Liver (tissue), 8 donors: ENCODE measurements at regions not wholly inside any gene's neighbourhood (a gene's known extent, or its start where the extent isn't known, plus 50 kb on each side); places are given as distances from the start of the nearest gene placed in this dataset.

ENCODE experiments used
- DNase-seq: peaks from one replicate; pipeline ENCODE4 v3.0.0-alpha.2; 2017; ENCODE audit warnings: low spot score
- H3K27ac ChIP-seq, 2 donors: one replicate each; pipeline ENCODE4 v1.7.0; 2013; ENCODE audit warnings: inconsistent platforms in 2 of 2, low read length in 2 of 2, control low read depth in 1 of 2, low read depth in 1 of 2, mild to moderate bottlenecking in 1 of 2
- H3K27me3 ChIP-seq, 4 donors: one replicate each; pipeline versions ENCODE4 v1.6.1 to v1.7.0; 2013; ENCODE audit warnings: low read length in 3 of 4, inconsistent platforms in 1 of 4, mild to moderate bottlenecking in 1 of 4, moderate library complexity in 1 of 4; ENCODE audit not compliant: control insufficient read depth in 4 of 4, insufficient read depth in 4 of 4
- H3K36me3 ChIP-seq, 4 donors: one replicate each; pipeline versions ENCODE4 v1.6.1 to v1.7.0; 2013; ENCODE audit warnings: low read length in 3 of 4, mild to moderate bottlenecking in 3 of 4, low read depth in 1 of 4, moderate library complexity in 1 of 4; ENCODE audit not compliant: control insufficient read depth in 4 of 4, insufficient read depth in 3 of 4
- H3K4me1 ChIP-seq, 4 donors: one replicate each; pipeline versions ENCODE4 v1.6.1 to v1.7.0; 2013; ENCODE audit warnings: low read length in 3 of 4, mild to moderate bottlenecking in 3 of 4, moderate library complexity in 1 of 4; ENCODE audit not compliant: control insufficient read depth in 4 of 4, insufficient read depth in 4 of 4
- H3K4me3 ChIP-seq, 3 donors: one replicate each; pipeline versions ENCODE4 v1.6.1 to v1.7.0; 2013; ENCODE audit warnings: low read length in 3 of 3, control low read depth in 1 of 3, low read depth in 1 of 3, mild to moderate bottlenecking in 1 of 3
- H3K9ac ChIP-seq, 2 donors: one replicate each; pipeline ENCODE4 v1.7.0; 2013; ENCODE audit warnings: low read length in 2 of 2, mild to moderate bottlenecking in 2 of 2, moderate library complexity in 2 of 2, control low read depth in 1 of 2, low read depth in 1 of 2
- H3K9me3 ChIP-seq, 4 donors: one replicate each; pipeline versions ENCODE4 v1.6.1 to v1.7.0; 2013; ENCODE audit warnings: low read length in 3 of 4; ENCODE audit not compliant: control insufficient read depth in 4 of 4
- EGR1 ChIP-seq, 2 donors: IDR thresholded peaks; 2 replicates each; pipeline ENCODE4 v1.6.1; 2016 to 2018; ENCODE audit warnings: antibody characterized with exemption in 2 of 2, low read depth in 2 of 2
- FOXA1 ChIP-seq: IDR thresholded peaks from 2 replicates; pipeline ENCODE4 v1.6.1; 2016; ENCODE audit warnings: antibody characterized with exemption
- FOXA2 ChIP-seq: IDR thresholded peaks from 2 replicates; pipeline ENCODE4 v1.6.1; 2016; ENCODE audit warnings: antibody characterized with exemption
- GABPA ChIP-seq, 2 donors: IDR thresholded peaks in 1 of 2; conservative IDR thresholded peaks in 1 of 2; 2 replicates each; pipeline ENCODE4 v1.6.1; 2016; ENCODE audit warnings: antibody characterized with exemption in 2 of 2, mild to moderate bottlenecking in 1 of 2, moderate library complexity in 1 of 2
- HNF4A ChIP-seq, 2 donors: conservative IDR thresholded peaks; 2 replicates each; pipeline ENCODE4 v1.6.1; 2016; ENCODE audit warnings: antibody characterized with exemption in 2 of 2, mild to moderate bottlenecking in 2 of 2
- HNF4G ChIP-seq: IDR thresholded peaks from 2 replicates; pipeline ENCODE4 v1.6.1; 2016; ENCODE audit warnings: antibody characterized with exemption
- JUND ChIP-seq, 2 donors: IDR thresholded peaks; 2 replicates each; pipeline ENCODE4 v1.6.1; 2016; ENCODE audit warnings: antibody characterized with exemption in 2 of 2
- NR2F2 ChIP-seq: IDR thresholded peaks from 2 replicates; pipeline ENCODE4 v1.6.1; 2016; ENCODE audit warnings: antibody characterized with exemption
- RAD21 ChIP-seq, 2 donors: IDR thresholded peaks; 2 replicates each; pipeline ENCODE4 v1.6.1; 2016; ENCODE audit warnings: antibody characterized with exemption in 2 of 2, mild to moderate bottlenecking in 2 of 2
- RXRA ChIP-seq, 2 donors: IDR thresholded peaks; 2 replicates each; pipeline ENCODE4 v1.6.1; 2017 to 2018; ENCODE audit warnings: antibody characterized with exemption in 2 of 2, mild to moderate bottlenecking in 1 of 2
- SP1 ChIP-seq: IDR thresholded peaks from 2 replicates; pipeline ENCODE4 v1.6.1; 2018; ENCODE audit warnings: antibody characterized with exemption, mild to moderate bottlenecking
- TAF1 ChIP-seq: conservative IDR thresholded peaks from 2 replicates; pipeline ENCODE4 v1.6.1; 2016; ENCODE audit warnings: antibody characterized with exemption, mild to moderate bottlenecking
- YY1 ChIP-seq: IDR thresholded peaks from 2 replicates; pipeline ENCODE4 v1.6.1; 2016; ENCODE audit warnings: antibody characterized with exemption, mild to moderate bottlenecking
- WGBS: extraction: QIAGEN DNeasy Blood & Tissue Kit; methylation state at CpG from one replicate; pipeline ENCODE4 v1.1.7; 2013; 5-methylcytosine and 5-hydroxymethylcytosine counted together
- TF ChIP-seq, protein P1 (sequence below): IDR thresholded peaks from 2 replicates; pipeline ENCODE4 v1.6.1; 2016; ENCODE audit warnings: antibody characterized with exemption
- TF ChIP-seq, protein P2 (sequence below): IDR thresholded peaks from 2 replicates; pipeline ENCODE4 v1.6.1; 2016; ENCODE audit warnings: antibody characterized with exemption, mild to moderate bottlenecking
- TF ChIP-seq, protein P3 (sequence below): IDR thresholded peaks from 2 replicates; pipeline ENCODE4 v1.6.1; 2016; ENCODE audit warnings: antibody characterized with exemption
- TF ChIP-seq, protein P4 (sequence below): IDR thresholded peaks from 2 replicates; pipeline ENCODE4 v1.6.1; 2016; ENCODE audit warnings: antibody characterized with exemption
- TF ChIP-seq, protein P5 (sequence below): fragments of 150-350 bp; IDR thresholded peaks from 2 replicates; pipeline ENCODE4 v1.5.1; 2017; ENCODE audit warnings: improper control_type of control experiment, low read depth, low read length; ENCODE audit not compliant: missing input control
- donor health status: healthy.
- donor health status: healthy.
- donor health status: healthy.
- donor health status: healthy.
- donor health status: healthy.

DNA sequence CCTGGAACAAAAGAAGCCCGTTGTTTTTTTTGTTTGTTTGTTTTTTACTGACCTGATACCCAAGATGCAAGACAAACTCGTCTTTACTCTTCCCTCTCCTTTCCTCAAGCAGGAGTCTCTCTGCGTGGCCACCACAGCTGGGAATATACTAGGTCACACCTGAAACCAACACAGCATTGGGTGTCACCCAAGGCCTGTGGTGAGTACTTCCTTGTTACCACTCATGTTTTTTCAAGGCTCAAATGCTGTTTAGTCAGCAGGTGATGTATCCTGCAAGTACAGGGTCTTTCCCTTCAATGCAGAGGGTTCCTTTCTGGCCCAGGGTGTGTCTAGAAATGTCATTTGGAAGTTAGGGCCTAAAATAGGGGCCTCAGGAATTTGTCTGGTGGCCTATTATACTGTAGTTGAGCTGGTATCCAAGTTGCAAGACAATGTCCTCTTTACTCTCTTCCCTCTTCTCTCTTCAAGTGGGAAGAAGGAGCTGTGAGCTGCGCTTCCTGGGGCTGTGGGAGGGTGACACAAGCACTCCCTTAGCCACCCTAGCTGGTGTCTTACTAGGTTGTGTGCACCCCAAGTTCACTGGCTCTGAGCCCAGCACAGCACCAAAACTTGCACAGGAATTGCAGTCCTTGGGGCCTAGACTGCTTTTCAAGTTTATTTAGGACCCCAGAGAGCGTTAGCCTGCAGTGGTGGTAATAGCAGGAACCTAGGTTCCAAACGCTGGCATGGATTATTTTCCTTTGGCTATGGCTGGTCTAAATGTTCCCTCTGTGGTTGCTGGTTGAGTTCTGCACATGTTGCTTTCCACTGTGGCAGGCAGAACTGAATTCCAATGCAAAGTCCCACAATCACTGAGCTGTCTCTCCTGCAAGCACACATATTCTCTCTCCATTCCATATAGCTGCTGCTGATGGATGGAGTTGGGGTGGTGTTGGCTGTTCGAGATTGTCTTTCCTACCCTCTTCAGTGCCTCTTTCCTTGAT, 91.4 kb upstream of the LYPLAL1 start:
- H3K4me3 ChIP-seq: no peak overlapping the region
- WGBS: 92% methylated on average over 7 of the region's 7 CpGs

More for the DNA sequence above, 91.4 kb upstream of the LYPLAL1 start:
- H3K9me3 ChIP-seq: no peaks in the 10 kb centered on the region
- TF ChIP-seq SP1 (no peak), FOXA2 (no peak), JUND (IDR thresholded peaks at IDR 0.05) (no peak), EGR1 (IDR thresholded peaks at IDR 0.05; ENCODE audit: low read depth in 2 of 2) (no peak), GABPA (IDR thresholded peaks at IDR 0.05 in 1 of 2, conservative IDR thresholded peaks at IDR 0.05 in 1 of 2) (no peak), HNF4G (no peak), YY1 (no peak), HNF4A (conservative IDR thresholded peaks at IDR 0.05) (no peak), RXRA (IDR thresholded peaks at IDR 0.05) (no peak), RAD21 (IDR thresholded peaks at IDR 0.05) (no peak), NR2F2 (no peak), TAF1 (no peak), FOXA1 (no peak)
- TF ChIP-seq, protein P1, sequence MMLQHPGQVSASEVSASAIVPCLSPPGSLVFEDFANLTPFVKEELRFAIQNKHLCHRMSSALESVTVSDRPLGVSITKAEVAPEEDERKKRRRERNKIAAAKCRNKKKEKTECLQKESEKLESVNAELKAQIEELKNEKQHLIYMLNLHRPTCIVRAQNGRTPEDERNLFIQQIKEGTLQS: no peak
- TF ChIP-seq, protein P2, sequence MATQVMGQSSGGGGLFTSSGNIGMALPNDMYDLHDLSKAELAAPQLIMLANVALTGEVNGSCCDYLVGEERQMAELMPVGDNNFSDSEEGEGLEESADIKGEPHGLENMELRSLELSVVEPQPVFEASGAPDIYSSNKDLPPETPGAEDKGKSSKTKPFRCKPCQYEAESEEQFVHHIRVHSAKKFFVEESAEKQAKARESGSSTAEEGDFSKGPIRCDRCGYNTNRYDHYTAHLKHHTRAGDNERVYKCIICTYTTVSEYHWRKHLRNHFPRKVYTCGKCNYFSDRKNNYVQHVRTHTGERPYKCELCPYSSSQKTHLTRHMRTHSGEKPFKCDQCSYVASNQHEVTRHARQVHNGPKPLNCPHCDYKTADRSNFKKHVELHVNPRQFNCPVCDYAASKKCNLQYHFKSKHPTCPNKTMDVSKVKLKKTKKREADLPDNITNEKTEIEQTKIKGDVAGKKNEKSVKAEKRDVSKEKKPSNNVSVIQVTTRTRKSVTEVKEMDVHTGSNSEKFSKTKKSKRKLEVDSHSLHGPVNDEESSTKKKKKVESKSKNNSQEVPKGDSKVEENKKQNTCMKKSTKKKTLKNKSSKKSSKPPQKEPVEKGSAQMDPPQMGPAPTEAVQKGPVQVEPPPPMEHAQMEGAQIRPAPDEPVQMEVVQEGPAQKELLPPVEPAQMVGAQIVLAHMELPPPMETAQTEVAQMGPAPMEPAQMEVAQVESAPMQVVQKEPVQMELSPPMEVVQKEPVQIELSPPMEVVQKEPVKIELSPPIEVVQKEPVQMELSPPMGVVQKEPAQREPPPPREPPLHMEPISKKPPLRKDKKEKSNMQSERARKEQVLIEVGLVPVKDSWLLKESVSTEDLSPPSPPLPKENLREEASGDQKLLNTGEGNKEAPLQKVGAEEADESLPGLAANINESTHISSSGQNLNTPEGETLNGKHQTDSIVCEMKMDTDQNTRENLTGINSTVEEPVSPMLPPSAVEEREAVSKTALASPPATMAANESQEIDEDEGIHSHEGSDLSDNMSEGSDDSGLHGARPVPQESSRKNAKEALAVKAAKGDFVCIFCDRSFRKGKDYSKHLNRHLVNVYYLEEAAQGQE: no peak
- TF ChIP-seq, protein P3, sequence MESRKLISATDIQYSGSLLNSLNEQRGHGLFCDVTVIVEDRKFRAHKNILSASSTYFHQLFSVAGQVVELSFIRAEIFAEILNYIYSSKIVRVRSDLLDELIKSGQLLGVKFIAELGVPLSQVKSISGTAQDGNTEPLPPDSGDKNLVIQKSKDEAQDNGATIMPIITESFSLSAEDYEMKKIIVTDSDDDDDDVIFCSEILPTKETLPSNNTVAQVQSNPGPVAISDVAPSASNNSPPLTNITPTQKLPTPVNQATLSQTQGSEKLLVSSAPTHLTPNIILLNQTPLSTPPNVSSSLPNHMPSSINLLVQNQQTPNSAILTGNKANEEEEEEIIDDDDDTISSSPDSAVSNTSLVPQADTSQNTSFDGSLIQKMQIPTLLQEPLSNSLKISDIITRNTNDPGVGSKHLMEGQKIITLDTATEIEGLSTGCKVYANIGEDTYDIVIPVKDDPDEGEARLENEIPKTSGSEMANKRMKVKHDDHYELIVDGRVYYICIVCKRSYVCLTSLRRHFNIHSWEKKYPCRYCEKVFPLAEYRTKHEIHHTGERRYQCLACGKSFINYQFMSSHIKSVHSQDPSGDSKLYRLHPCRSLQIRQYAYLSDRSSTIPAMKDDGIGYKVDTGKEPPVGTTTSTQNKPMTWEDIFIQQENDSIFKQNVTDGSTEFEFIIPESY: no peak
- TF ChIP-seq, protein P4, sequence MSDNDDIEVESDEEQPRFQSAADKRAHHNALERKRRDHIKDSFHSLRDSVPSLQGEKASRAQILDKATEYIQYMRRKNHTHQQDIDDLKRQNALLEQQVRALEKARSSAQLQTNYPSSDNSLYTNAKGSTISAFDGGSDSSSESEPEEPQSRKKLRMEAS: no peak
- TF ChIP-seq, protein P5, sequence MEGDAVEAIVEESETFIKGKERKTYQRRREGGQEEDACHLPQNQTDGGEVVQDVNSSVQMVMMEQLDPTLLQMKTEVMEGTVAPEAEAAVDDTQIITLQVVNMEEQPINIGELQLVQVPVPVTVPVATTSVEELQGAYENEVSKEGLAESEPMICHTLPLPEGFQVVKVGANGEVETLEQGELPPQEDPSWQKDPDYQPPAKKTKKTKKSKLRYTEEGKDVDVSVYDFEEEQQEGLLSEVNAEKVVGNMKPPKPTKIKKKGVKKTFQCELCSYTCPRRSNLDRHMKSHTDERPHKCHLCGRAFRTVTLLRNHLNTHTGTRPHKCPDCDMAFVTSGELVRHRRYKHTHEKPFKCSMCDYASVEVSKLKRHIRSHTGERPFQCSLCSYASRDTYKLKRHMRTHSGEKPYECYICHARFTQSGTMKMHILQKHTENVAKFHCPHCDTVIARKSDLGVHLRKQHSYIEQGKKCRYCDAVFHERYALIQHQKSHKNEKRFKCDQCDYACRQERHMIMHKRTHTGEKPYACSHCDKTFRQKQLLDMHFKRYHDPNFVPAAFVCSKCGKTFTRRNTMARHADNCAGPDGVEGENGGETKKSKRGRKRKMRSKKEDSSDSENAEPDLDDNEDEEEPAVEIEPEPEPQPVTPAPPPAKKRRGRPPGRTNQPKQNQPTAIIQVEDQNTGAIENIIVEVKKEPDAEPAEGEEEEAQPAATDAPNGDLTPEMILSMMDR: no peak
- H3K9ac ChIP-seq: no peak overlapping the region
- H3K27me3 ChIP-seq: no peaks in the 10 kb centered on the region
- H3K27ac ChIP-seq: no peak overlapping the region
- no peaks in the 10 kb centered on the region for H3K4me1 ChIP-seq
- DNase-seq: no peak
- no peaks in the 10 kb centered on the region for H3K36me3 ChIP-seq
